Kidney (tissue), 13 donors: ENCODE measurements at regions not wholly inside any gene's neighbourhood (a gene's known extent, or its start where the extent isn't known, plus 50 kb on each side); places are given as distances from the start of the nearest gene placed in this dataset.

Source experiments
- DNase-seq, 5 donors: peaks; one replicate each; pipeline ENCODE4 v3.0.0-alpha.2; 2013 to 2020
- FAIRE-seq: peaks from 2 replicates; lab custom pipeline; 2012; peaks lifted over from hg19 to GRCh38; lab: Jason Lieb, UNC
- H3K27ac ChIP-seq, 2 donors: one replicate each; pipeline ENCODE4 v1.7.0; 2013; ENCODE audit warnings: low read depth in 2 of 2, low read length in 2 of 2, inconsistent platforms in 1 of 2
- H3K27me3 ChIP-seq: one replicate; pipeline ENCODE4 v1.7.1; 2013; ENCODE audit warnings: low read length, inconsistent platforms; ENCODE audit not compliant: control insufficient read depth, insufficient read depth
- H3K36me3 ChIP-seq, 3 donors: one replicate each; pipeline versions ENCODE4 v1.7.0 to v1.7.1; 2013; ENCODE audit warnings: low read length in 3 of 3, control low read depth in 1 of 3, inconsistent platforms in 1 of 3; ENCODE audit not compliant: insufficient read depth in 3 of 3, control insufficient read depth in 2 of 3
- H3K4me1 ChIP-seq, 3 donors: one replicate each; pipeline versions ENCODE4 v1.7.0 to v1.7.1; 2013; ENCODE audit warnings: low read length in 3 of 3, inconsistent platforms in 1 of 3, low read depth in 1 of 3; ENCODE audit not compliant: control insufficient read depth in 2 of 3, insufficient read depth in 2 of 3
- H3K4me3 ChIP-seq, 3 donors: one replicate each; pipeline versions ENCODE4 v1.7.0 to v1.8.1; 2013; ENCODE audit warnings: low read length in 3 of 3, control low read depth in 1 of 3, inconsistent platforms in 1 of 3
- H3K9ac ChIP-seq, 3 donors: one replicate each; pipeline versions ENCODE4 v1.7.0 to v1.7.1; 2013; ENCODE audit warnings: low read length in 3 of 3, control low read depth in 1 of 3, inconsistent platforms in 1 of 3
- H3K9me3 ChIP-seq, 3 donors: one replicate each; pipeline versions ENCODE4 v1.7.0 to v1.7.1; 2013; ENCODE audit warnings: low read length in 3 of 3, control low read depth in 1 of 3, inconsistent platforms in 1 of 3; ENCODE audit not compliant: control insufficient read depth in 2 of 3, insufficient read depth in 1 of 3
- CTCF ChIP-seq: IDR thresholded peaks from 3 replicates; pipeline ENCODE4 v1.5.1; 2012; ENCODE audit warnings: mild to moderate bottlenecking, moderate library complexity, borderline replicate concordance; ENCODE audit not compliant: insufficient read depth; ENCODE audit errors: extremely low read depth
- intact Hi-C: fragments of 100-400 bp; cut with DNase I; formaldehyde crosslinking; loops from one replicate; pipeline ENCODE4 v1.11.1; 2022
- donor health status: control.
- donor health status: control.
- donor health status: control.
- donor health status: control.
- donor health status: control.
- donor health status: DM: yes; HTN: yes; CAD: no.
- donor health status: Normal renal cell carcinoma (clear cell type).

- intact Hi-C loops: no loop called here
- no peak overlapping the region for H3K9ac ChIP-seq
- no peak overlapping the region for H3K4me3 ChIP-seq
- H3K36me3 ChIP-seq: no peaks in the 10 kb centered on the region
- no peak overlapping the region for H3K27ac ChIP-seq
- FAIRE-seq (no peak), DNase-seq (no peak)
- H3K27me3 ChIP-seq: no peaks in the 10 kb centered on the region
- no peak for TF ChIP-seq CTCF
- H3K9me3 ChIP-seq: no peaks in the 10 kb centered on the region
- no peaks in the 10 kb centered on the region for H3K4me1 ChIP-seq
Observed at GRCh38 chr5:165126598-165126997, 1621.2 kb downstream of the MAT2B start.

DNA sequence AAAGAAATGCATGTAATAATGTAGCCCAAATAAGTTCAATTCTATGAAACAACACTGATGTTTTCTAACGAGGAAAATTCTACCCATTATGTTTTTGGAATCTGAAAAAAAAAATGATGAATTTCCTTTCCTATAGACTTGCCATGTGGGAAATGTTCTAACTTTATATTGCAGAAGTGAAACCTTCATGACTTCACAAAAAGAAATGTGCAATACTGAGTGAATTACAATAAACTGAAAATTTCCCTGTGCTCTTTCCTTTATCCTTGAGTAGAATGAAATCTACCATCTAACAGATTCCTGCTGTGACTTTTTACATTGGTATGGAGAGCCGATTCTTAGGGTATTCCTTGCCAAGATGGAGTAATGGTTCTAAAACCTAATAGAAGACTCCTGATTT is 1622.5 kb downstream of the MAT2B start:
- Histone ChIP-seq H3K27me3 (no peaks in the 10 kb centered on the region), H3K9ac (no peak overlapping the region), H3K4me1 (no peaks in the 10 kb centered on the region), H3K4me3 (no peak overlapping the region), H3K9me3 (no peaks in the 10 kb centered on the region), H3K36me3 (no peaks in the 10 kb centered on the region), H3K27ac (no peak overlapping the region)
- intact Hi-C loops: no loop called here
- TF ChIP-seq CTCF: no peak
- no peak for DNase-seq
- no peak for FAIRE-seq

- H3K4me3 ChIP-seq: no peak overlapping the region
- no peak for TF ChIP-seq CTCF
- FAIRE-seq (no peak), DNase-seq (no peak)
- H3K27me3 ChIP-seq: no peaks in the 10 kb centered on the region
- H3K4me1 ChIP-seq: no peaks in the 10 kb centered on the region
- H3K9me3 ChIP-seq: no peaks in the 10 kb centered on the region
- no peaks in the 10 kb centered on the region for H3K36me3 ChIP-seq
- H3K27ac ChIP-seq: no peak overlapping the region
- intact Hi-C loops: no loop called here
- H3K9ac ChIP-seq: no peak overlapping the region
Observed at GRCh38 chr5:165130656-165131055, 1625.2 kb downstream of the MAT2B start.

DNA sequence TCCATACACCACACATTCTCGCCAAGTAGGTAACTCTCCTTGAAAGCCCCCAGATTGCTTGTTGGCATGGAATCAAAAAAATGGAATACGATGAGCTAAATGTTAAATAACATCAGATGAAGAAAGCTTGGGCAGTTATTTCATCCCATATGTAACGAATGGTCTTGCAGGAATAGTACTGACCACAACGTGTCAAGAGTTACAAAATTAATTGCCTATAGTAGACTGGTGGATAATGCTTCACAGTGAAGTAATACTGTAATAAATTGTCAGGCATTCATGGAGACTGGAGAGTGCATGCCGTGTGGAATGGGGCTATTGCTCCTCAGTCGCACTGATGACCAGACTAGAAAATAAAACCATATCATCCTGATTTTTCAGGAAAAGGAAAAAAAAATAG is 1628.7 kb downstream of the MAT2B start:
- Histone ChIP-seq H3K4me1 (no peaks in the 10 kb centered on the region), H3K4me3 (no peak overlapping the region), H3K27me3 (no peaks in the 10 kb centered on the region), H3K27ac (no peak overlapping the region), H3K9me3 (no peaks in the 10 kb centered on the region), H3K9ac (no peak overlapping the region), H3K36me3 (no peaks in the 10 kb centered on the region)
- no peak for DNase-seq
- FAIRE-seq: no peak
- intact Hi-C loops: no loop called here
- TF ChIP-seq CTCF: no peak
